ENCODE measurements at regions not wholly inside any gene's neighbourhood (a gene's known extent, or its start where the extent isn't known, plus 50 kb on each side); places are given as distances from the start of the nearest gene placed in this dataset.
A peak's percentile ranks its signal among the peaks of the same experiment; 100 is the strongest.

DNA sequence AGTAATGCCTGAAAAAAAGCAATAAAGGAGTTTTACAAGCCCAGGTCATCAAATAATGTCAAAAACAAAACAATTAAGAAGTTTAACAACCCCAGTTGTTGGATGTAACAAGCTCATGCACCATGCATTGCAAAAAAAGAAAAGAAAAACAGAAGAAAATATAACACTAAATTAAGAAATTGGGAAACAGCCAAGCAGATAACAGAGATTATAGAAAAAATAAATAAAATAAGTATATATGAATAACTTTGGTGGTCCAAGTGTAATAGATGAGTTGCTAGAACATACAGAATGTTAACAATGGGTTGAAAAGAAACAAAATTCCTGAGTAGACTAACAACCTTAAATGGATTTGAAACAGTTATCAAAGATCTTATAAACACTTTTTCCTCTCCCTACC is 573.1 kb upstream of the SOX11 start:
- no peak overlapping the region for H3K4me3 ChIP-seq (ENCODE audit: severe bottlenecking)
- ATAC-seq (ENCODE audit: low read depth), result no peak
- H3K4me1 ChIP-seq (ENCODE audit: insufficient read depth, poor library complexity, severe bottlenecking), result no peaks in the 10 kb centered on the region
- no peak overlapping the region for H3K27ac ChIP-seq (ENCODE audit: poor library complexity, severe bottlenecking)
- no peaks in the 10 kb centered on the region for H3K9me3 ChIP-seq (ENCODE audit: severe bottlenecking)
- no peak for DNase-seq (ENCODE audit: low spot score)
- TF ChIP-seq, protein P1, sequence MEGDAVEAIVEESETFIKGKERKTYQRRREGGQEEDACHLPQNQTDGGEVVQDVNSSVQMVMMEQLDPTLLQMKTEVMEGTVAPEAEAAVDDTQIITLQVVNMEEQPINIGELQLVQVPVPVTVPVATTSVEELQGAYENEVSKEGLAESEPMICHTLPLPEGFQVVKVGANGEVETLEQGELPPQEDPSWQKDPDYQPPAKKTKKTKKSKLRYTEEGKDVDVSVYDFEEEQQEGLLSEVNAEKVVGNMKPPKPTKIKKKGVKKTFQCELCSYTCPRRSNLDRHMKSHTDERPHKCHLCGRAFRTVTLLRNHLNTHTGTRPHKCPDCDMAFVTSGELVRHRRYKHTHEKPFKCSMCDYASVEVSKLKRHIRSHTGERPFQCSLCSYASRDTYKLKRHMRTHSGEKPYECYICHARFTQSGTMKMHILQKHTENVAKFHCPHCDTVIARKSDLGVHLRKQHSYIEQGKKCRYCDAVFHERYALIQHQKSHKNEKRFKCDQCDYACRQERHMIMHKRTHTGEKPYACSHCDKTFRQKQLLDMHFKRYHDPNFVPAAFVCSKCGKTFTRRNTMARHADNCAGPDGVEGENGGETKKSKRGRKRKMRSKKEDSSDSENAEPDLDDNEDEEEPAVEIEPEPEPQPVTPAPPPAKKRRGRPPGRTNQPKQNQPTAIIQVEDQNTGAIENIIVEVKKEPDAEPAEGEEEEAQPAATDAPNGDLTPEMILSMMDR (IDR thresholded peaks at IDR 0.05; ENCODE audit: poor library complexity, severe bottlenecking), result no peak
- H3K36me3 ChIP-seq (ENCODE audit: low read depth), result no peaks in the 10 kb centered on the region
- H3K27me3 ChIP-seq (ENCODE audit: insufficient read depth, poor library complexity, severe bottlenecking), result no peaks in the 10 kb centered on the region

DNA sequence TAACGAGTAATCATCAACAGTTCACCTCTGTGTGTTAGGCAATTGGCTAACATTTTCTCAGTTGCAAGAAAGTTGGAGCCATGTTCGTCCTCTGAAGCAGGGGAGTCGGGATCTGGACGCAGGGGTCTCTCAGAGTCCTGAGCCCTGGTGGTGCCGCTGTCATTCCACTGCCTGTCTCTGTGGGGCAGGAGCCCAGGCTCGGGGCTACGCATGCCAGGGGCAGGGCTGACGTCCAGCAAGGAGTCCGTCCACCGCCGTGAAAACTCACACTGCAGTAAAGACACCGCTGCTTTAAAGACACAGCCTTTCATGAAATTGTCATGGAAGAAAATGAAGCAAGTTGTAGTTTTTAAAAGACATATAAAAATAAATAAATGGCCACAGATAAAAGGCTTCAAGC is 571.1 kb upstream of the SOX11 start:
- Histone ChIP-seq H3K36me3 (ENCODE audit: low read depth) (no peaks in the 10 kb centered on the region), H3K4me1 (ENCODE audit: insufficient read depth, poor library complexity, severe bottlenecking) (no peaks in the 10 kb centered on the region), H3K4me3 (ENCODE audit: severe bottlenecking) (no peak overlapping the region), H3K9me3 (ENCODE audit: severe bottlenecking) (no peaks in the 10 kb centered on the region), H3K27me3 (ENCODE audit: insufficient read depth, poor library complexity, severe bottlenecking) (no peaks in the 10 kb centered on the region), H3K27ac (ENCODE audit: poor library complexity, severe bottlenecking) (no peak overlapping the region)
- ATAC-seq (ENCODE audit: low read depth), result no peak
- TF ChIP-seq, protein P1 (IDR thresholded peaks at IDR 0.05; ENCODE audit: poor library complexity, severe bottlenecking), result no peak
- DNase-seq (ENCODE audit: low spot score), result no peak

DNA sequence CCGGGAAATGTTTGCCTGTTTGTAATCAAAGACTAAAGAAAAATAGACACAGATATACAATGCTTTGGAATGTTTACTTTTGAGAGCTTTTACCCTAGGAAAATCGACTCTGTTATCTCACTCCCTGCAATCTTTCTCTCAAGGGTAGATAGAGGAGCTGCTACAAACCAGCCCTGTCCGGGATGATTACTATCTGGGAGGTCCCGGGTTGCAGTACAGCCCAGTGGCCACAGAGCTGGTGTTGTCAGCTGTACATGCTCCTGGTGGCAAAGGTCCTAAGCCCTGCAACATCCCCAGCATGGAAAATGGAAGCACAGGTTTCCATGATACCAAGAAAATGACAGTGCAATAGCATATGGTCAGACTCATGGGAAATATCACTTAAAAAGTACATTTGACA is 570.5 kb upstream of the SOX11 start:
- no peaks in the 10 kb centered on the region for H3K9me3 ChIP-seq (ENCODE audit: severe bottlenecking)
- H3K36me3 ChIP-seq (ENCODE audit: low read depth), result no peaks in the 10 kb centered on the region
- no peak overlapping the region for H3K27ac ChIP-seq (ENCODE audit: poor library complexity, severe bottlenecking)
- H3K4me1 ChIP-seq (ENCODE audit: insufficient read depth, poor library complexity, severe bottlenecking), result no peaks in the 10 kb centered on the region
- DNase-seq (ENCODE audit: low spot score) (no peak), ATAC-seq (ENCODE audit: low read depth) (0 out of 3 replicates have a peak, but pooled peaks have one; percentile 35)
- no peak overlapping the region for H3K4me3 ChIP-seq (ENCODE audit: severe bottlenecking)
- H3K27me3 ChIP-seq (ENCODE audit: insufficient read depth, poor library complexity, severe bottlenecking), result no peaks in the 10 kb centered on the region
- TF ChIP-seq, protein P1 (IDR thresholded peaks at IDR 0.05; ENCODE audit: poor library complexity, severe bottlenecking), result no peak

DNA sequence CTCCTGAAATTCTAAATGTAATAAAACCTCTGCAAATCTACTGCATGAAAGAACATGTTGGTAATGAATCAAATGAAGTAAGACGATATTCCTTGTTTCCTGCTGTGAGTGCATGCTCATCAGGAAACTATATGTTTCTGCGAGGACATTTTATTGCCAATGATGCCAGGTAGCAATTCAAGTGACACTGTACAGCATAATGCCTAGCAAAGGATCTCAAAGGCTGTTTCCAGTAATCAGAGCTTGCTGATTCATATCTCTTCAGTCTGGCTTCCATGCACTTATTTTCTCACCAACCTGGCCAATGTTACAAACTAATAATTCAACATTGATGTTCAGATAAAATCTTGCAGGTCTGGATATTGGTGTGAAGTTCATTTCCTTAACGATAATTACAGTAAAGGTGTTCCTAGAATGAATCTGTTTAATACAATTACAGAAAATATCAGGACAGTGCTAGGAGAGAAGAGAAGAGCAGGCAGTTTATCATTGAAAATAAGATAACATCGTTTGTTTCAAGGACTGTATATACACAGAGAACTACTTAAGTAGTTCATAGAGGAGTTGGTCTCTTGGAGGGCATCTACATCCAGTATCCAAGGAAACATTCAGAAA is 568.5 kb upstream of the SOX11 start:
- Histone ChIP-seq H3K4me3 (ENCODE audit: severe bottlenecking) (no peak overlapping the region), H3K9me3 (ENCODE audit: severe bottlenecking) (no peaks in the 10 kb centered on the region), H3K27me3 (ENCODE audit: insufficient read depth, poor library complexity, severe bottlenecking) (no peaks in the 10 kb centered on the region), H3K27ac (ENCODE audit: poor library complexity, severe bottlenecking) (no peak overlapping the region), H3K4me1 (ENCODE audit: insufficient read depth, poor library complexity, severe bottlenecking) (no peaks in the 10 kb centered on the region), H3K36me3 (ENCODE audit: low read depth) (no peaks in the 10 kb centered on the region)
- 0 out of 3 replicates have a peak, but pooled peaks have one; percentile 14 for ATAC-seq (ENCODE audit: low read depth)
- no peak for DNase-seq (ENCODE audit: low spot score)
- TF ChIP-seq, protein P1 (IDR thresholded peaks at IDR 0.05; ENCODE audit: poor library complexity, severe bottlenecking), result no peak

DNA sequence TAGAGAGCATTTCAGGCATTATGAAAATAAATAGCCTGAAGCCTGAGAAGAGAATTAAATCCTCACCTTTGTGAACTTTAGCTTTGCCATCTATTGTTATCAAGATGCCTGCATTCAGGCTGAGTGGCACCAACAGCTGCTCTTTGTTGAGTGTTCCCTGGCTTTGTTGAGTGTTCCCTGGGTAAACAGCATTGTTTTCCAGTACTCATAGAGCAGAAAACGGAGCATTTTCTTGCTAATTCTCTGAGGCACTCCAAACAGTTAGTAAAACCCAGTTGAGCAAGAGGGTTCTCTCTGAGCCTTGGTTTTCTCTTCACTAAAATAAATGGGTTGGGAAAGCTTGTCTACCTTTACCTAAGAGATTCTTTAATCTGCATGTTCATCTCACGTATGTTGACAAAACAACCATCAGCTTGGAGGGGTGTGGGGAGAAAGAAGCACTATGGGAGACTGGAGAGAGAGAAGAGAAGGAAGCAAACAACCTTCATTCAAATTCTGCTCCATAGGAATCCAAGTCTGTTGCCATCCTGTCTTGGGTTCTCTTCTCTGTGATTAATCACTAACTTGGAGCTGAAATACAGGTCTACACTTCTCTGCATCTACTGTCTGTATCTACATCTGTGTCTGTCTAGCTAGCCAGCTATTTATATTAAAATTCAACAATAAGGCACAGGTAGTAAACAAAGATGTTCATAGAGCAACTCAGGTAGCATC is 567.0 kb upstream of the SOX11 start:
- Histone ChIP-seq H3K4me1 (ENCODE audit: insufficient read depth, poor library complexity, severe bottlenecking) (no peaks in the 10 kb centered on the region), H3K27ac (ENCODE audit: poor library complexity, severe bottlenecking) (no peak overlapping the region), H3K9me3 (ENCODE audit: severe bottlenecking) (no peaks in the 10 kb centered on the region), H3K27me3 (ENCODE audit: insufficient read depth, poor library complexity, severe bottlenecking) (no peaks in the 10 kb centered on the region), H3K4me3 (ENCODE audit: severe bottlenecking) (no peak overlapping the region), H3K36me3 (ENCODE audit: low read depth) (no peaks in the 10 kb centered on the region)
- TF ChIP-seq, protein P1 (IDR thresholded peaks at IDR 0.05; ENCODE audit: poor library complexity, severe bottlenecking), result no peak
- ATAC-seq (ENCODE audit: low read depth) (no peak), DNase-seq (ENCODE audit: low spot score) (no peak)
